K562 (cell line): ENCODE measurements at regions not wholly inside any gene's neighbourhood (a gene's known extent, or its start where the extent isn't known, plus 50 kb on each side); places are given as distances from the start of the nearest gene placed in this dataset.

ENCODE experiments used
- CBX3 ChIP-seq, 2 experiments: IDR thresholded peaks; 1 replicate in 1 of 2; 2 replicates in 1 of 2; pipeline ENCODE4 v1.6.1; 2012; ENCODE audit warnings: inconsistent platforms in 2 of 2, low read length in 2 of 2, borderline replicate concordance in 1 of 2, control low read depth in 1 of 2
- HCFC1 ChIP-seq: IDR thresholded peaks from 2 replicates; pipeline ENCODE4 v1.6.1; 2012; ENCODE audit warnings: low read depth, low read length, improper control_type of control experiment
- STAT5A ChIP-seq: IDR thresholded peaks from 2 replicates; pipeline ENCODE4 v1.6.1; 2012; ENCODE audit warnings: low read length, inconsistent platforms, borderline replicate concordance
- ZNF699 ChIP-seq: fragments of 250-450 bp; sonication (Bioruptor Pico); IDR thresholded peaks from 2 replicates; pipeline ENCODE4 v1.8.0; 2021; ENCODE audit warnings: mild to moderate bottlenecking, moderate library complexity; ENCODE audit not compliant: insufficient replicate concordance
- TF ChIP-seq, protein P1 (sequence below), 2 experiments: fragments of 450-650 bp; IDR thresholded peaks; 2 replicates each; pipeline ENCODE4 v1.6.1; 2016; ENCODE audit warnings: mild to moderate bottlenecking in 2 of 2, borderline replicate concordance in 1 of 2, low read depth in 1 of 2, moderate library complexity in 1 of 2
- TF ChIP-seq, protein P2 (sequence below): fragments of 450-650 bp; IDR thresholded peaks from 2 replicates; pipeline ENCODE4 v1.6.1; 2017; ENCODE audit warnings: antibody characterized with exemption, mild to moderate bottlenecking

DNA sequence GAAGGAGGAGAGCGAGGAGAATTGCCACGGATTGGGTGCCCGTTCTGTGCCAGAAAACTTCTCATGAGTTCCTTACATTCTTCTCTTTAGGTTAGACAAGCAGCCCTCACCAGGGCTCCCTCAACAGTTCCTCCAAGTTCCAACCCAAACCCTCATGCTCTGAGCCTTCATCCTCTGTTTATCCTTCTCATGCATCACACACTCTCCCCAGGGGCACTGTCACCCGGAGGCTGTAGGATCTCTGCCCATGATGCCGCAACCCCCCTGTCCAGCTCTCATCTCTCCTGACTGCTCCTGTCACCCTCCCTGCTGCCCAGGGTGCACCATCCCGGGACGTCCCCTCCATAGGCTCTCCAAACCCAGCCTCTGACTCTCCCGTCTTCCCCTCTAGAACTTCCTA is 99.4 kb upstream of the MYCN start (continued):
- TF ChIP-seq, protein P1, sequence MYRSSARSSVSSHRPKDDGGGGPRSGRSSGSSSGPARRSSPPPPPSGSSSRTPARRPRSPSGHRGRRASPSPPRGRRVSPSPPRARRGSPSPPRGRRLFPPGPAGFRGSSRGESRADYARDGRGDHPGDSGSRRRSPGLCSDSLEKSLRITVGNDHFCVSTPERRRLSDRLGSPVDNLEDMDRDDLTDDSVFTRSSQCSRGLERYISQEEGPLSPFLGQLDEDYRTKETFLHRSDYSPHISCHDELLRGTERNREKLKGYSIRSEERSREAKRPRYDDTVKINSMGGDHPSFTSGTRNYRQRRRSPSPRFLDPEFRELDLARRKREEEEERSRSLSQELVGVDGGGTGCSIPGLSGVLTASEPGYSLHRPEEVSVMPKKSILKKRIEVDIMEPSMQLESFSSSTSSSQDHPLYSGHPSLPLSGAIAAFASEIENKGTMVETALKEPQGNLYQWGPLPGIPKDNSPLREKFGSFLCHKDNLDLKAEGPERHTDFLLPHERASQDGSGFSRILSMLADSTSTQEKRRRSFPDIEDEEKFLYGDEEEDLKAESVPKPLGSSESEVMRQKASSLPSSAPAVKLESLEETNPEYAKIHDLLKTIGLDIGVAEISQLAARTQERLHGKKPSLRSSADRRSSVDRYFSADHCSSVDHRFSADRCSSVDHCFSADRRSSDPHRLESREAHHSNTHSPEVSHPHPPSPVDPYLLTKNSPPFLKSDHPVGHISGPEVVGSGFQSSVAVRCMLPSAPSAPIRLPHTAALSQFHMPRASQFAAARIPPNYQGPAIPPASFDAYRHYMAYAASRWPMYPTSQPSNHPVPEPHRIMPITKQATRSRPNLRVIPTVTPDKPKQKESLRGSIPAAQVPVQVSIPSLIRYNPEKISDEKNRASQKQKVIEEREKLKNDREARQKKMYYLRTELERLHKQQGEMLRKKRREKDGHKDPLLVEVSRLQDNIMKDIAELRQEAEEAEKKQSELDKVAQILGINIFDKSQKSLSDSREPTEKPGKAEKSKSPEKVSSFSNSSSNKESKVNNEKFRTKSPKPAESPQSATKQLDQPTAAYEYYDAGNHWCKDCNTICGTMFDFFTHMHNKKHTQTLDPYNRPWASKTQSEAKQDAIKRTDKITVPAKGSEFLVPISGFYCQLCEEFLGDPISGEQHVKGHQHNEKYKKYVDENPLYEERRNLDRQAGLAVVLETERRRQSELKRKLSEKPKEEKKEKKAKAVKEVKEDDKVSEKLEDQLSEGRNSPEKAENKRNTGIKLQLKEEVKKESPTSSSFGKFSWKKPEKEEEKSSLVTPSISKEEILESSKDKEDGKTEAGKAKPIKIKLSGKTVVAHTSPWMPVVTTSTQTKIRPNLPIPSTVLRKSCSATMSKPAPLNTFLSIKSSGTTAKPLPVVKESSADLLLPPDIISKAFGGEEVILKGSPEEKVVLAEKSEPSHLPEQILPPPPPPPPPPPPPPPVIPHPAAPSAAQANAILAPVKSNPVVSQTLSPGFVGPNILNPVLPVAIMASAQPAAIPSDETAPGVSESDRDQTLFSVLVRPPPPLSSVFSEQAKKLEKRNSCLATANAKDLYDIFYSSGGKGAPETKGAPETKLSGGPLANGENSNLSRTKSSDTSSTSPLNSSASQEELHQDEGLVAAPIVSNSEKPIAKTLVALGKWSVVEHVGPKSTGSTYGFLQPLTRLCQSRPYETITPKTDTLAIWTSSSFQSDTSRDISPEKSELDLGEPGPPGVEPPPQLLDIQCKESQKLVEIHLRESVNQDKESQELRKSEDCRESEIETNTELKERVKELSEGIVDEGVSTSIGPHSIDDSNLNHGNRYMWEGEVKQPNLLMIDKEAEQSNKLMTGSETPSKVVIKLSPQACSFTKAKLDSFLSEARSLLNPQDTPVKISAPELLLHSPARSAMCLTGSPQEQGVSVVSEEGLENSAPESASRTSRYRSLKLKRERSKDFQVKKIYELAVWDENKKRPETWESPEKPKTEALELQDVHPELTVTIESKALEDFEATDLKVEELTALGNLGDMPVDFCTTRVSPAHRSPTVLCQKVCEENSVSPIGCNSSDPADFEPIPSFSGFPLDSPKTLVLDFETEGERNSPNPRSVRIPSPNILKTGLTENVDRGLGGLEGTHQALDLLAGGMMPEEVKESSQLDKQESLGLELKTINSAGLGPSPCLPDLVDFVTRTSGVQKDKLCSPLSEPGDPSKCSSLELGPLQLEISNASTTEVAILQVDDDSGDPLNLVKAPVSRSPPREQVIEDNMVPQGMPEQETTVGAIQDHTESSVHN (IDR thresholded peaks at IDR 0.05; ENCODE audit: borderline replicate concordance in 1 of 2, low read depth in 1 of 2), result no peak
- TF ChIP-seq CBX3 (IDR thresholded peaks at IDR 0.05; ENCODE audit: borderline replicate concordance in 1 of 2, low read length in 2 of 2) (no peak), HCFC1 (no peak), ZNF699 (CRISPR knock-in tag) (no peak), STAT5A (no peak)
- TF ChIP-seq, protein P2, sequence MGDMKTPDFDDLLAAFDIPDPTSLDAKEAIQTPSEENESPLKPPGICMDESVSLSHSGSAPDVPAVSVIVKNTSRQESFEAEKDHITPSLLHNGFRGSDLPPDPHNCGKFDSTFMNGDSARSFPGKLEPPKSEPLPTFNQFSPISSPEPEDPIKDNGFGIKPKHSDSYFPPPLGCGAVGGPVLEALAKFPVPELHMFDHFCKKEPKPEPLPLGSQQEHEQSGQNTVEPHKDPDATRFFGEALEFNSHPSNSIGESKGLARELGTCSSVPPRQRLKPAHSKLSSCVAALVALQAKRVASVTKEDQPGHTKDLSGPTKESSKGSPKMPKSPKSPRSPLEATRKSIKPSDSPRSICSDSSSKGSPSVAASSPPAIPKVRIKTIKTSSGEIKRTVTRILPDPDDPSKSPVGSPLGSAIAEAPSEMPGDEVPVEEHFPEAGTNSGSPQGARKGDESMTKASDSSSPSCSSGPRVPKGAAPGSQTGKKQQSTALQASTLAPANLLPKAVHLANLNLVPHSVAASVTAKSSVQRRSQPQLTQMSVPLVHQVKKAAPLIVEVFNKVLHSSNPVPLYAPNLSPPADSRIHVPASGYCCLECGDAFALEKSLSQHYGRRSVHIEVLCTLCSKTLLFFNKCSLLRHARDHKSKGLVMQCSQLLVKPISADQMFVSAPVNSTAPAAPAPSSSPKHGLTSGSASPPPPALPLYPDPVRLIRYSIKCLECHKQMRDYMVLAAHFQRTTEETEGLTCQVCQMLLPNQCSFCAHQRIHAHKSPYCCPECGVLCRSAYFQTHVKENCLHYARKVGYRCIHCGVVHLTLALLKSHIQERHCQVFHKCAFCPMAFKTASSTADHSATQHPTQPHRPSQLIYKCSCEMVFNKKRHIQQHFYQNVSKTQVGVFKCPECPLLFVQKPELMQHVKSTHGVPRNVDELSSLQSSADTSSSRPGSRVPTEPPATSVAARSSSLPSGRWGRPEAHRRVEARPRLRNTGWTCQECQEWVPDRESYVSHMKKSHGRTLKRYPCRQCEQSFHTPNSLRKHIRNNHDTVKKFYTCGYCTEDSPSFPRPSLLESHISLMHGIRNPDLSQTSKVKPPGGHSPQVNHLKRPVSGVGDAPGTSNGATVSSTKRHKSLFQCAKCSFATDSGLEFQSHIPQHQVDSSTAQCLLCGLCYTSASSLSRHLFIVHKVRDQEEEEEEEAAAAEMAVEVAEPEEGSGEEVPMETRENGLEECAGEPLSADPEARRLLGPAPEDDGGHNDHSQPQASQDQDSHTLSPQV, result no peak
- TF ChIP-seq, all 486 proteins: peak for 0
